Thoracic aorta (tissue), 2 donors: ENCODE measurements at regions not wholly inside any gene's neighbourhood (a gene's known extent, or its start where the extent isn't known, plus 50 kb on each side); places are given as distances from the start of the nearest gene placed in this dataset.

Source experiments
- ATAC-seq: fragments of 150-250 bp; one replicate; pipeline ENCODE4 v1.8.0; 2017; ENCODE audit warnings: low read depth; ENCODE audit not compliant: insufficient number of reproducible peaks, low FRiP score
- DNase-seq: peaks from one replicate; pipeline ENCODE4 v3.0.0-alpha.2; 2020; ENCODE audit warnings: low spot score
- H3K27ac ChIP-seq, 2 donors: fragments of 200-600 bp; sonication (generic); 1 replicate in 1 of 2; 2 replicates in 1 of 2; pipeline ENCODE4 v1.5.1; 2016; ENCODE audit warnings: mild to moderate bottlenecking in 2 of 2, moderate library complexity in 2 of 2
- H3K27me3 ChIP-seq: fragments of 200-600 bp; sonication (generic); replicated peaks from 2 replicates; pipeline ENCODE4 v1.6.0; 2016; ENCODE audit warnings: mild to moderate bottlenecking; ENCODE audit not compliant: insufficient read depth
- H3K36me3 ChIP-seq: fragments of 200-600 bp; sonication (generic); one replicate; pipeline ENCODE4 v1.5.1; 2016
- H3K4me1 ChIP-seq, 2 donors: fragments of 200-600 bp; sonication (generic); 1 replicate in 1 of 2; 2 replicates in 1 of 2; pipeline versions ENCODE4 v1.5.1 to v1.6.0; 2016; ENCODE audit warnings: low read depth in 2 of 2, mild to moderate bottlenecking in 1 of 2; ENCODE audit not compliant: control insufficient read depth in 1 of 2
- H3K4me3 ChIP-seq: fragments of 200-600 bp; sonication (generic); 2 replicates; pipeline ENCODE4 v1.5.1; 2016; ENCODE audit warnings: mild to moderate bottlenecking
- H3K9me3 ChIP-seq: fragments of 200-600 bp; sonication (generic); 2 replicates; pipeline ENCODE4 v1.5.1; 2016
- CTCF ChIP-seq: fragments of 200-600 bp; sonication (generic); IDR thresholded peaks from one replicate; pipeline ENCODE4 v1.5.1; 2019; ENCODE audit warnings: antibody characterized with exemption

DNA sequence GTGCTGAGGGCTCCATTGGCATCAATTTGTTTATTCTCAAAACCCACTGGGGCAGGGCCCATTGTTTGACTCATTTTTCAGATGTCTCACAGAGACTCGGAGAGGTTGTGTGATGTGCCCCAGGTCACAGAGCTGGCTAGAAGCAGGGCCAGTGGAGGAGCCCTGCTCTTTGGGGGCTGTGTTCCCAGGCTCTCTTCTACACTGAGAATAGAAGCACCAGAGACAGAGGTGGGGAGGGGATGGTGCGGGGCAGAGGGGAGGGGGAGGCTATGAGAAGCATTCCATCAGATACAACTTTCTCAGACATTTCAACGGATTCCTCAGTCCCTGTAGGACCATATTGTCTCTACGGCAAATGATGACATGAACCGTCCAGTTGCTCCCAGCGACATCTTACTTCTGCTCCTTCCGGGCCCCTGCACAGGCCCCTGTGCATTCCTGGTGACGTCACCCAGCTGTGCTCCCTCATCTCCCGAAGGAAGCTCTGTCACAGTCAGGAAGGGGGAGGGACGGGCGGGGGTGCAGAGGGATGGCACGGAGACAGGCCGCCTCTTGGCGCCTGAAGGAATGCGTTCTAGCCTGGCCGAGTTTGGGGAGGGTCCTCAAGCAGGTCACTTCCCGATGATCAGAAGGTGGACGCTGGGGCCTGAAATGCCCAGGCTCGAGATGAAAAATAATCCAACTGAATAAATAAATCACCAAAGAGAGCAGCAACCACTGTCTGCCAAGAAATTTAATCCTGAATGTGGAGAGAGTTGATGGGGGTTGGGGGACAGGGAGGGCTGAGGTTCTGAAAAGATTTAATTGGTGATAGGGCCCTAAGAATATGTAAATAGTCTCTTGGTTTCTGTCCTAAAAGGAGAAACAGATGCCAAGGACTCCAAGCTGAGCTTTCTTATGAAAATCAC lies 114.1 kb downstream of the NOG start:
- Histone ChIP-seq H3K4me1 (no peaks in the 10 kb centered on the region), H3K27me3 (no peaks in the 10 kb centered on the region), H3K36me3 (no peaks in the 10 kb centered on the region), H3K27ac (no peak overlapping the region), H3K9me3 (no peaks in the 10 kb centered on the region), H3K4me3 (no peak overlapping the region)
- DNase-seq (no peak), ATAC-seq (no peak)
- no peak for TF ChIP-seq CTCF

- ATAC-seq (no peak), DNase-seq (no peak)
- TF ChIP-seq CTCF, result no peak
Measured at GRCh38 chr17:56708220-56708558, 114.7 kb downstream of the NOG start.

DNA sequence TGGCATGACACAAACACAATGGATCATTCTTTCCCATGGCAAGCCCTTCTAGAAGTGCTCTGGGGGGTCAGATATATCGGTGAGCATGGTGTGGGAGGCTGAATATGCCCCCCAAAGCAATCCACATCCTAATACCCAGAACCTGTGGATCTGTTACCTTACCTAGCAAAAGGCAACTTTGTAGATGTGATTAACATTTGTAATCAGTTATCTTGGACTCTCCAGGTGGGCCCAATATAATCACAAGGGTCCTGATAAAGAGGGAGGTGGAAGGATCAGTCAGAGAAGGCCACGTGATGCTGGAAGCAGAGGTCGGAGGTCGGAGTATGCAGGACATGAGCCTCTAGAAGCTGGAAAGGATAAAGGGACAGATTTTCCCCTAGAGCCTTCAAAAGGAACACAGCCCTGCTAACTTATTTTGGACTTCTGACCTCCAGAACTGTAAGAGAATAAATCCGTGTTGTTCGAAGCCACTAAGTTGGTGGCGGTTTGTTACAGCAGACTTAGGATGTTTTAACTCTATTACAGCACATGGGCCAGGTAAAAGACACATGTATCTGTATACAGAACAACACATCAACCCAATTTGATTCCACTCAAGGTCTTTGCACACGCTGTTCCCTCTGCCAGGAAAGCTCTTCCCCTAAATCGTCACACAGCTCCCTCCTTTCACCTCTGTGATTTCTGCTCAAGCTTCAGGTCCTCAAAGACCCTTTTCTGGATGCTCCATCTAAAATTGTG lies 115.3 kb downstream of the NOG start:
- no peaks in the 10 kb centered on the region for H3K4me1 ChIP-seq
- no peak for DNase-seq
- no peak overlapping the region for H3K27ac ChIP-seq
- no peaks in the 10 kb centered on the region for H3K27me3 ChIP-seq
- H3K4me3 ChIP-seq, result no peak overlapping the region
- TF ChIP-seq CTCF, result no peak
- ATAC-seq, result no peak
- no peaks in the 10 kb centered on the region for H3K9me3 ChIP-seq
- H3K36me3 ChIP-seq, result no peaks in the 10 kb centered on the region

More at GRCh38 chr17:56708220-56708558, 114.7 kb downstream of the NOG start:
- no peaks in the 10 kb centered on the region for H3K36me3 ChIP-seq
- no peaks in the 10 kb centered on the region for H3K4me1 ChIP-seq
- no peaks in the 10 kb centered on the region for H3K27me3 ChIP-seq
- no peaks in the 10 kb centered on the region for H3K9me3 ChIP-seq
- H3K27ac ChIP-seq, result no peak overlapping the region
- no peak overlapping the region for H3K4me3 ChIP-seq

- no peaks in the 10 kb centered on the region for H3K9me3 ChIP-seq
- no peaks in the 10 kb centered on the region for H3K4me1 ChIP-seq
- no peaks in the 10 kb centered on the region for H3K27me3 ChIP-seq
- H3K36me3 ChIP-seq, result no peaks in the 10 kb centered on the region
- TF ChIP-seq CTCF, result no peak
- H3K4me3 ChIP-seq, result no peak overlapping the region
- no peak overlapping the region for H3K27ac ChIP-seq
- DNase-seq (no peak), ATAC-seq (no peak)
Measured at GRCh38 chr17:56710986-56711385, 117.5 kb downstream of the NOG start.

GRCh38 chr17:56715613-56716357 lies 117.9 kb downstream of the C17orf67 start:
- peak; percentile 82 for ATAC-seq
- Histone ChIP-seq H3K27ac (no peak overlapping the region), H3K36me3 (no peaks in the 10 kb centered on the region), H3K4me3 (no peak overlapping the region), H3K27me3 (no peaks in the 10 kb centered on the region), H3K4me1 (no peaks in the 10 kb centered on the region), H3K9me3 (no peaks in the 10 kb centered on the region)
- TF ChIP-seq CTCF, result peak; percentile 78
- DNase-seq, result peak; percentile 28
